Mesothelial cell of epicardium (in vitro differentiated cells): ENCODE measurements at regions not wholly inside any gene's neighbourhood (a gene's known extent, or its start where the extent isn't known, plus 50 kb on each side); places are given as distances from the start of the nearest gene placed in this dataset.

Experiments
- DNase-seq, 2 experiments: peaks; one replicate each; pipeline ENCODE4 v3.0.0; 2021; ENCODE audit warnings: low spot score in 2 of 2; ENCODE audit not compliant: unreplicated experiment in 2 of 2
- H3K27ac Mint-ChIP-seq: 2 replicates; pipeline ENCODE4 v1.8.0; 2021; ENCODE audit warnings: mixed read lengths
- H3K27me3 Mint-ChIP-seq: 2 replicates; pipeline ENCODE4 v1.8.0; 2021; ENCODE audit warnings: low read depth, mixed read lengths
- H3K36me3 Mint-ChIP-seq: 2 replicates; pipeline ENCODE4 v1.8.0; 2021; ENCODE audit warnings: mixed read lengths
- H3K4me1 Mint-ChIP-seq: 2 replicates; pipeline ENCODE4 v1.8.0; 2021; ENCODE audit warnings: mixed read lengths
- H3K4me3 Mint-ChIP-seq: 2 replicates; pipeline ENCODE4 v1.8.0; 2021; ENCODE audit warnings: mild to moderate bottlenecking, moderate library complexity, mixed read lengths
- H3K9me3 Mint-ChIP-seq: 2 replicates; pipeline ENCODE4 v1.8.0; 2021; ENCODE audit warnings: mixed read lengths
- CTCF ChIP-seq: fragments of 200-600 bp; sonication (generic); IDR thresholded peaks from one replicate; pipeline ENCODE4 v1.5.0; 2021; ENCODE audit warnings: antibody characterized with exemption; ENCODE audit not compliant: unreplicated experiment

- Mint-ChIP-seq H3K4me1 (no peaks in the 10 kb centered on the region), H3K27ac (no peak overlapping the region), H3K9me3 (peaks cover 39% of the 10 kb centered on the region), H3K4me3 (no peak overlapping the region), H3K36me3 (no peaks in the 10 kb centered on the region), H3K27me3 (no peaks in the 10 kb centered on the region)
- no peak for DNase-seq
- TF ChIP-seq CTCF = no peak
Measured at GRCh38 chr1:199766218-199766792, 261.2 kb upstream of the NR5A2 start.

DNA sequence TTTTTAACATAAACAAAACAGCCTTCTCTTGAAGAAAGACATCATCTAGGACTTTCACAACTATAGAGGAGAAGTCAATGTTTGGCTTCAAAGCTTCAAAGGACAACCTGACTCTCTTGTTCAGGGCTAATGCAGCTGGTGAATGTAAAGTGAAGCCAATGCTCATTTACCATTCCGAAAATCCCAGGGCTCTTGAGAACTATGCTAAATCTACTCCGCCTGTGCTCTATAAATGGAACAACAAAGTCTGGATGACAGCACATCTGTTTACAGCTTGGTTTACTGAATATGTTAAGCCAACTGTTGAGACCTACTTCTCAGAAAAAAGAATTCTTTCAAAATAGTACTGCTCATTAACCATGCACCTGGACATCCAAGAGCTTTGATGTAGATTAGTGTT, 259.8 kb upstream of the NR5A2 start:
- no peaks in the 10 kb centered on the region for H3K4me1 Mint-ChIP-seq
- no peak overlapping the region for H3K4me3 Mint-ChIP-seq
- no peak for TF ChIP-seq CTCF
- no peaks in the 10 kb centered on the region for H3K36me3 Mint-ChIP-seq
- no peak overlapping the region for H3K27ac Mint-ChIP-seq
- DNase-seq = no peak
- H3K9me3 Mint-ChIP-seq = peaks cover 39% of the 10 kb centered on the region
- H3K27me3 Mint-ChIP-seq = no peaks in the 10 kb centered on the region

DNA sequence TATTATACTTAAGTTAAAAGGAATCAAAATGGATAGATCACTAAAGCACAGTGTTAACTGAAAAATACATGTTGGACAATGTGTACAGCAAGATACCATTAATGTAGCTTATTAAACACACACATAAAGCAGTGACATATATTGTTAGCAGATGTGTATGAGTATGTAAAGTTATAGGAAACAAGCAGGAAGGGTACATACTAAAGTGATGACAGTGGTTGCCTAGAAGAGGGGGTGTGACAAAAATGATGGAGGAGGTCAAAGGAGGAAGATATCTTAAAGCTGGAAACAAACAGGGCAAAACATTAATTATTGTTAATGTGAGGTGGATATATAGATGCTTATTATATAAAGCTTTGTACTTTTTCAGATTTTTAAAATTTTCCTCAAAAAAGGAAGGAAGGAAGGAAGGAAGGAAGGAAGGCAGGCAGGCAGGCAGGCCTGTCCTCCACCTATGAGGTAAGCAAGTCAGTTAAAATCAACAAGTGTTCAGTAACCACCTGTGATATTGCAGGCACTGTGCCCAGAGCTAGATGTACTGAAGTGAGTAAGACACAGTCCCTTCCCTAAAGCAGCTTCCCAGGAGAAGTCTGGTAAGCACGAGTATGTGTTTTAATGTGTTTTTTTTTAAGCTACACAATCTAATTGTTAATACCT, 252.9 kb upstream of the NR5A2 start:
- Mint-ChIP-seq H3K36me3 (no peaks in the 10 kb centered on the region), H3K9me3 (no peaks in the 10 kb centered on the region), H3K4me1 (peaks cover 7% of the 10 kb centered on the region), H3K4me3 (no peak overlapping the region), H3K27me3 (no peaks in the 10 kb centered on the region), H3K27ac (no peak overlapping the region)
- no peak for TF ChIP-seq CTCF
- DNase-seq = no peak

DNA sequence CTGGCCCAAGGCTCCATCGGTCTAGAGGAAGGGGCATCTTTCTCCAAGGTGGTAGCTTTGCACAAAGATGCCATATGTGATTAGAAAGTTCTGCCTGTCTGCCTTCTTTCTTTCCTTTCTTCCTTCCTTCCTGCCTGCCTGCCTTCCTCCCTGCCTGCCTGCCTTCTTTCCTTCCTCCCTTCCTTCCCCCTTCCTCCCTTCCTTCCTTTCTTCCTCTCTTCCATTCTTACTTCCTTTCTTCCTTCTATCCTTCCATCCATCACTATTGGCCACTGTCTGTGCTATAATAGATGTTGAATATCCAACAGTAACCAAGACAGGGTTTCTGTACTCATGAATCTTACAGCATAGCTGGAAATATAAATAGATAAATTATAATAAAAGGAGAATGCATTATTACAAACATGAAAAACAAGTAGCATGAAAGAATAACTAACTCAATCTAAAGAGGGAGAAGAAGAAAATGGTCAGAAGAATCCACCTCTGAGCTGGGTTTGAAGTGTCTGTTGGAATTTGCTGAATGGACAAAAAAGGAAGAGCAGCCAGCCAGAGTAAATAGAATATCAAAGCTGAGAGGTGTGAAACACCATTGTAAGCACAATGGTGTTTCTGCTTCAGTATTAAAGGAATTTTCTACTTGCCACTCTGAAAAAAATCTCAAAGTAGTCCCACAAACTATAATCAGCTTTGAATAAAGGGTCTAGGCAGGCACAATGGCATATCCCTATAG, 250.6 kb upstream of the NR5A2 start:
- H3K36me3 Mint-ChIP-seq = no peaks in the 10 kb centered on the region
- H3K9me3 Mint-ChIP-seq = no peaks in the 10 kb centered on the region
- no peak overlapping the region for H3K4me3 Mint-ChIP-seq
- no peaks in the 10 kb centered on the region for H3K27me3 Mint-ChIP-seq
- H3K27ac Mint-ChIP-seq = no peak overlapping the region
- TF ChIP-seq CTCF = no peak
- H3K4me1 Mint-ChIP-seq = peaks cover 7% of the 10 kb centered on the region
- no peak for DNase-seq

DNA sequence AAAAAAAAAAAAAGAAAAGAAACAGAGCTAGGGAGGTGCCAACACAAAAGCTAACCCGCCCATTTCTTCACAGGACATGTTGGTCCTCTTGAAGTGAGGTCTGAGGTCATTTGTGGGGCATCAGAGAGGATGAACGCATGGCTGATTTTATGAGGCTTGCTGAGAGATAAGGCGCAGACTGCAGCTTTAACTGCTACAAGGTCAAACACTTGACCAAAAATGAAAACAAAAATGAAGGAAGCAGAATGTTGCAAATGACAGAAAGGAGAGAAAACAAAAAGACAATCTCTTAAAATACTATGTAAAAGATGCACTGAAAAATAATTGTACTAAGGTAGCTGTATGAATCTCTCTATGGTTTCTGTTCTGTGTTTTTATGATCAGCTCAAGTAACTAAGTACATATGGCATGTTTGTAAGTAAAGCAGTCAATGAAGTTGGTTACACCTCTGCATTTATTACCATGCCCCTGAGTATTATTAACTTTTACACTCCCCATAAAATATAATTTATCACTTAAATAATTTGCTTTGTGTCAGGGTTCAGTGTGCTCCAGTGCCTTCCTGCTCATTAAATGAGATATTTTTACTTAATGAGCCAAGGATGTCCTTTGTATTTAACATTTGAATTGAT, 249.1 kb upstream of the NR5A2 start:
- Mint-ChIP-seq H3K4me1 (peaks cover 7% of the 10 kb centered on the region), H3K27me3 (no peaks in the 10 kb centered on the region), H3K36me3 (no peaks in the 10 kb centered on the region), H3K9me3 (no peaks in the 10 kb centered on the region), H3K4me3 (no peak overlapping the region), H3K27ac (no peak overlapping the region)
- no peak for DNase-seq
- no peak for TF ChIP-seq CTCF
